T1000 (cell line): ENCODE measurements at regions not wholly inside any gene's neighbourhood (a gene's known extent, or its start where the extent isn't known, plus 50 kb on each side); places are given as distances from the start of the nearest gene placed in this dataset.

Source experiments
- DNase-seq: peaks from one replicate; lab custom pipeline; 2025; ENCODE audit warnings: mixed read lengths; lab: John Stamatoyannopoulos, UW

GRCh38 chr5:8393240-8393639 lies 524.3 kb downstream of the MTRR start:
- no peak for DNase-seq

- DNase-seq, result no peak
These were observed 526.0 kb downstream of the MTRR start for GRCh38 chr5:8394965-8395364.

- no peak for DNase-seq
These were observed 527.3 kb downstream of the MTRR start for GRCh38 chr5:8396246-8396645.

GRCh38 chr5:8396756-8397155 lies 527.8 kb downstream of the MTRR start:
- DNase-seq, result no peak

GRCh38 chr5:8399471-8399870 lies 530.5 kb downstream of the MTRR start:
- DNase-seq, result no peak

GRCh38 chr5:8408258-8408657 lies 539.3 kb downstream of the MTRR start:
- no peak for DNase-seq

- DNase-seq, result no peak
These were observed 541.7 kb downstream of the MTRR start for GRCh38 chr5:8410618-8411017.

- no peak for DNase-seq
These were observed 545.0 kb downstream of the MTRR start for GRCh38 chr5:8413975-8414374.

- DNase-seq, result no peak
These were observed 548.5 kb downstream of the MTRR start for GRCh38 chr5:8417316-8418048.

GRCh38 chr5:8418049-8418426 lies 549.1 kb downstream of the MTRR start:
- DNase-seq, result no peak

- no peak for DNase-seq
These were observed 561.1 kb downstream of the MTRR start for GRCh38 chr5:8429778-8430758.

- no peak for DNase-seq
These were observed 565.6 kb downstream of the MTRR start for GRCh38 chr5:8434501-8434900.

GRCh38 chr5:8436924-8437323 lies 568.0 kb downstream of the MTRR start:
- DNase-seq, result no peak

- DNase-seq, result no peak
These were observed 576.2 kb downstream of the MTRR start for GRCh38 chr5:8445139-8445538.

- no peak for DNase-seq
These were observed 577.2 kb downstream of the MTRR start for GRCh38 chr5:8446179-8446578.

- no peak for DNase-seq
These were observed 587.9 kb downstream of the MTRR start for GRCh38 chr5:8456846-8457186.

- no peak for DNase-seq
These were observed 588.5 kb downstream of the MTRR start for GRCh38 chr5:8457187-8458037.

- no peak for DNase-seq
These were observed 589.1 kb downstream of the MTRR start for GRCh38 chr5:8458038-8458383.

- DNase-seq, result no peak
These were observed 592.6 kb downstream of the MTRR start for GRCh38 chr5:8461543-8461942.

- no peak for DNase-seq
These were observed 593.6 kb downstream of the MTRR start for GRCh38 chr5:8462565-8462964.

GRCh38 chr5:8470489-8470888 lies 601.5 kb downstream of the MTRR start:
- no peak for DNase-seq

- no peak for DNase-seq
These were observed 602.6 kb downstream of the MTRR start for GRCh38 chr5:8471581-8471980.
